LNCaP clone FGC (cell line): ENCODE measurements at regions not wholly inside any gene's neighbourhood (a gene's known extent, or its start where the extent isn't known, plus 50 kb on each side); places are given as distances from the start of the nearest gene placed in this dataset.

Experiments
- DNase-seq: peaks from one replicate; pipeline ENCODE4 v3.0.0-alpha.2; 2011; ENCODE audit warnings: low read depth
- H3K4me3 ChIP-seq: 2 replicates; pipeline ENCODE4 v1.5.1; 2011; ENCODE audit warnings: mild to moderate bottlenecking, low read depth, low read length, control low read depth
- CTCF ChIP-seq: IDR thresholded peaks from 2 replicates; pipeline ENCODE4 v1.5.1; 2012; ENCODE audit warnings: mild to moderate bottlenecking; ENCODE audit not compliant: control insufficient read depth, insufficient read depth; ENCODE audit errors: extremely low read depth

DNA sequence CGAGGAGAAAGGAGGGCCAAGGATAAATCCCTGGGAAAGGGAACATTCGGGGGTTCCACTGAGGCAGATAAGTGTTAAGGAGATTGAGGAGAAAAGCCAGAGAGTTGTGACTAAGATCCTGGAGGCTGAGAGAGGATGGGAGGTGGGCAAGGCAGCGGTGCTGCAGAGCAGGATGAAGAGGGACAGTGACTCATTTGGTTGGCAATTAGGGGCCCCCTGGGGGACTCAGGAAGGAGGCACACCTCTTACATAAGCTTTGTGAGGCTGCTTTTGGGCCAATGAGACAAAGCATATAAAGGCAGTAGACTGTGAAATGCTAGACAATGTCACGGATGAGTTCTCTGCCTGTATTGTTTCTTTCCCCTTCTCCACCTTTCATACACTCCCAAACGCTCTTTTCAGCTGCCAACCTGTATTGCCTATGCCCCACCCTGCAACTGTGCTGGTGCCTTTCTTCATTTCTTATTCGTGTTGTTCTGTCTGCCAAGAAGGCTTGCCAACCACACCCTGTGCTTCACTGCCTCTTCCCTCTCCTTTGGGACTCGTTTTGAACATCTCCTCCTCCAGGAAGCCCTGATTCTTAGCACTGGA is 246.8 kb upstream of the KIRREL3 start:
- no peak for DNase-seq
- no peak overlapping the region for H3K4me3 ChIP-seq
- no peak for TF ChIP-seq CTCF

- DNase-seq = no peak
- H3K4me3 ChIP-seq = no peak overlapping the region
- TF ChIP-seq CTCF = no peak
Observed at GRCh38 chr11:127242676-127243075, 242.1 kb upstream of the KIRREL3 start.

- no peak overlapping the region for H3K4me3 ChIP-seq
- no peak for DNase-seq
- TF ChIP-seq CTCF = no peak
Observed at GRCh38 chr11:127238321-127238720, 237.8 kb upstream of the KIRREL3 start.

DNA sequence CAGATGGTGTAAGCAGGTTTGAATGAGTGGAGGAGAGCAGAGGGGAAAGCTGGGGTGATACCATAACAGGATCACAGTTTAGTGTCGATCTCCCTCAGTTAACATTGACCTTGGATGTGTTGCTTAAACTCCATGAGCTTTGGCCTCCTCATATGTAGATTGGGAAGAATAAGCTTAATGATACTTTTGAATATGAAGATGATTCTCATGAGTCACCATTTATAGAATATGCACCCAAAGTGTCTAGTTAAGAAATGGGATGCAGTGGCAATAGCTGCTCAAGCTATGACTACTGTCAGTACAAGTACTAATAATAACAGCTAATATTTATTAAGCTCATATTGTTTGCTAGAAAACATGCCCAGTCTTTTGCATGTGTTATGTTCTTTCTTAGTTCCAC is 236.2 kb upstream of the KIRREL3 start:
- no peak for TF ChIP-seq CTCF
- H3K4me3 ChIP-seq = no peak overlapping the region
- no peak for DNase-seq

GRCh38 chr11:127233998-127234397 is 233.4 kb upstream of the KIRREL3 start:
- no peak for DNase-seq
- no peak for TF ChIP-seq CTCF
- no peak overlapping the region for H3K4me3 ChIP-seq

- DNase-seq = no peak
- no peak overlapping the region for H3K4me3 ChIP-seq
- TF ChIP-seq CTCF = no peak
Observed at GRCh38 chr11:127230392-127230791, 229.8 kb upstream of the KIRREL3 start.

DNA sequence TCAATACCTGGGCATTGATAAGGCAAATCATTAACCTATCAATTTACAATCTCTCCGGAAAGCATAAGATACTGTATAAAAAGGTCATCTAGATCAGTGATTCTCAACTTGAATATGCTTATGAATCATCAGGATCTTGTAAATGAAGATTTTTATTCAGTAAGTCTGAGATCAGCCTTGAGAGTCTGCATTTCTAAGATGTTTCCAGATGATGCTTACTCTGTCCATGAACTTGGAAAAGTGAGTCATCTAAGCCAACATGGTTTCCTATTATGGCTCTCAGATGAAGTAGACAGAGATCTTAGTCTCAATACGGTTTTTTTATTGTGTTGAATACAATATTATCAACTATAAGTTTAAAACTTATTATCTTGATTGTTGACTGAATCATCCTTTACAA is 226.4 kb upstream of the KIRREL3 start:
- no peak for TF ChIP-seq CTCF
- H3K4me3 ChIP-seq = no peak overlapping the region
- DNase-seq = no peak
